ENCODE measurements at regions not wholly inside any gene's neighbourhood (a gene's known extent, or its start where the extent isn't known, plus 50 kb on each side); places are given as distances from the start of the nearest gene placed in this dataset.

DNA sequence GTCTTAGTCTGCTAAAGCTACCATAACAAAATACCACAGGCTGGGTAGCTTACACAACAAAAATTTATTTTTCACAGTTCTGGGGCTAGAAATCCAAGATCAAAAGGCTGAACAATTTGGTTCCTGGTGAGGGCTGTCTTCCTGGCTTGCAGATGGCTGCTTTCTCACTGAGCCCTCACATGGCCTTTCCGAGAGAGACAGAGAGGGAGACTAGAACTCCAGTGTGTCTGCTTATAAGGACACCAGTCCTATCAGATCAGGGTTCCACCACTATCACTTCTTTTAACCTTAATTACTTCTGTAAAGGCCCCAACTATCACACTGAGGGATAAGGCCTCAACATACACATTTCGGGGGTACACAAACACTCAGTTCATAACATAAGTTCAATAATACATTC lies 527.4 kb upstream of the VSTM2A start:
- BruUV-seq (replicated peaks), result no TSS peak
- 0% methylated on average over 2 of the region's 2 CpGs for WGBS (ENCODE audit: insufficient coverage, low coverage, missing lambda C conversion rate)

More for the DNA sequence above, 527.4 kb upstream of the VSTM2A start:
- H3K4me2 ChIP-seq (ENCODE audit: insufficient read depth, low read length), result no peak overlapping the region
- H3K4me1 ChIP-seq (replicated peaks in 1 of 2; ENCODE audit: control insufficient read depth in 2 of 2, insufficient read depth in 2 of 2, low read length in 2 of 2), result no peaks in the 10 kb centered on the region
- no peaks in the 10 kb centered on the region for H3K36me3 ChIP-seq (ENCODE audit: control insufficient read depth, insufficient read depth, low read length)
- POLR2A ChIA-PET, result no interaction called here
- H2AFZ ChIP-seq (ENCODE audit: low read depth, low read length), result no peak overlapping the region
- FAIRE-seq (no peak), ATAC-seq (no peak), DNase-seq (ENCODE audit: extremely low read depth in 1 of 4, low spot score in 3 of 4) (no peak)
- no peak overlapping the region for H3K4me3 ChIP-seq
- H4K20me1 ChIP-seq (replicated peaks; ENCODE audit: control insufficient read depth, insufficient read depth, low read length), result no peaks in the 10 kb centered on the region
- H3K27ac ChIP-seq (ENCODE audit: extremely low read depth, low read depth, low read length), result no peak overlapping the region
- intact Hi-C loops (cut with micrococcal nuclease), result no loop called here
- H3K9me1 ChIP-seq (ENCODE audit: control insufficient read depth, insufficient read depth, low read length), result no peaks in the 10 kb centered on the region
- in situ Hi-C loops (cut with MboI), result no loop called here
- H3K27me3 ChIP-seq (ENCODE audit: control insufficient read depth in 2 of 2, insufficient read depth in 2 of 2, low read length in 2 of 2), result no peaks in the 10 kb centered on the region
- CTCF ChIA-PET (ENCODE audit: low intra/inter-chr PET ratio), result interaction anchor here (0.7 kb wide), 1 partner anchor 554 kb away, joined by 3 read pairs; no protein-coding TSS in a partner anchor
- no peaks in the 10 kb centered on the region for H3K9me3 ChIP-seq (replicated peaks; ENCODE audit: control insufficient read depth, insufficient read depth, low read depth, low read length)
- TF ChIP-seq BCL6 (CRISPR knock-in tag; IDR thresholded peaks at IDR 0.05) (no peak), HNRNPLL (IDR thresholded peaks at IDR 0.05; ENCODE audit: low read depth, low read length, poor library complexity, severe bottlenecking) (no peak), ZNF384 (IDR thresholded peaks at IDR 0.05; ENCODE audit: low read depth, low read length) (no peak), PURB (CRISPR knock-in tag; IDR thresholded peaks at IDR 0.05; ENCODE audit: low read depth) (no peak), PML (IDR thresholded peaks at IDR 0.05; ENCODE audit: low read length) (no peak), NR2F6 (CRISPR knock-in tag; IDR thresholded peaks at IDR 0.05) (no peak), RAD51 (IDR thresholded peaks at IDR 0.05; ENCODE audit: borderline replicate concordance, low read depth) (no peak), ZNF274 (IDR thresholded peaks at IDR 0.05; ENCODE audit: borderline replicate concordance, low read depth, low read length) (no peak), ZNF75A (CRISPR knock-in tag; IDR thresholded peaks at IDR 0.05) (no peak), SNRNP70 (optimal IDR thresholded peaks at IDR 0.05; ENCODE audit: low read depth, low read length) (no peak), KDM5B (IDR thresholded peaks at IDR 0.05; ENCODE audit: insufficient replicate concordance, low read depth, low read length) (no peak)
- TF ChIP-seq, protein P1, sequence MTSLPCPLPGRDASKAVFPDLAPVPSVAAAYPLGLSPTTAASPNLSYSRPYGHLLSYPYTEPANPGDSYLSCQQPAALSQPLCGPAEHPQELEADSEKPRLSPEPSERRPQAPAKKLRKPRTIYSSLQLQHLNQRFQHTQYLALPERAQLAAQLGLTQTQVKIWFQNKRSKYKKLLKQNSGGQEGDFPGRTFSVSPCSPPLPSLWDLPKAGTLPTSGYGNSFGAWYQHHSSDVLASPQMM (CRISPR knock-in tag; IDR thresholded peaks at IDR 0.05), result no peak
- TF ChIP-seq, protein P2, sequence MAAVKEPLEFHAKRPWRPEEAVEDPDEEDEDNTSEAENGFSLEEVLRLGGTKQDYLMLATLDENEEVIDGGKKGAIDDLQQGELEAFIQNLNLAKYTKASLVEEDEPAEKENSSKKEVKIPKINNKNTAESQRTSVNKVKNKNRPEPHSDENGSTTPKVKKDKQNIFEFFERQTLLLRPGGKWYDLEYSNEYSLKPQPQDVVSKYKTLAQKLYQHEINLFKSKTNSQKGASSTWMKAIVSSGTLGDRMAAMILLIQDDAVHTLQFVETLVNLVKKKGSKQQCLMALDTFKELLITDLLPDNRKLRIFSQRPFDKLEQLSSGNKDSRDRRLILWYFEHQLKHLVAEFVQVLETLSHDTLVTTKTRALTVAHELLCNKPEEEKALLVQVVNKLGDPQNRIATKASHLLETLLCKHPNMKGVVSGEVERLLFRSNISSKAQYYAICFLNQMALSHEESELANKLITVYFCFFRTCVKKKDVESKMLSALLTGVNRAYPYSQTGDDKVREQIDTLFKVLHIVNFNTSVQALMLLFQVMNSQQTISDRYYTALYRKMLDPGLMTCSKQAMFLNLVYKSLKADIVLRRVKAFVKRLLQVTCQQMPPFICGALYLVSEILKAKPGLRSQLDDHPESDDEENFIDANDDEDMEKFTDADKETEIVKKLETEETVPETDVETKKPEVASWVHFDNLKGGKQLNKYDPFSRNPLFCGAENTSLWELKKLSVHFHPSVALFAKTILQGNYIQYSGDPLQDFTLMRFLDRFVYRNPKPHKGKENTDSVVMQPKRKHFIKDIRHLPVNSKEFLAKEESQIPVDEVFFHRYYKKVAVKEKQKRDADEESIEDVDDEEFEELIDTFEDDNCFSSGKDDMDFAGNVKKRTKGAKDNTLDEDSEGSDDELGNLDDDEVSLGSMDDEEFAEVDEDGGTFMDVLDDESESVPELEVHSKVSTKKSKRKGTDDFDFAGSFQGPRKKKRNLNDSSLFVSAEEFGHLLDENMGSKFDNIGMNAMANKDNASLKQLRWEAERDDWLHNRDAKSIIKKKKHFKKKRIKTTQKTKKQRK (IDR thresholded peaks at IDR 0.05; ENCODE audit: borderline replicate concordance, low read depth, low read length), result no peak
- TF ChIP-seq, protein P3, sequence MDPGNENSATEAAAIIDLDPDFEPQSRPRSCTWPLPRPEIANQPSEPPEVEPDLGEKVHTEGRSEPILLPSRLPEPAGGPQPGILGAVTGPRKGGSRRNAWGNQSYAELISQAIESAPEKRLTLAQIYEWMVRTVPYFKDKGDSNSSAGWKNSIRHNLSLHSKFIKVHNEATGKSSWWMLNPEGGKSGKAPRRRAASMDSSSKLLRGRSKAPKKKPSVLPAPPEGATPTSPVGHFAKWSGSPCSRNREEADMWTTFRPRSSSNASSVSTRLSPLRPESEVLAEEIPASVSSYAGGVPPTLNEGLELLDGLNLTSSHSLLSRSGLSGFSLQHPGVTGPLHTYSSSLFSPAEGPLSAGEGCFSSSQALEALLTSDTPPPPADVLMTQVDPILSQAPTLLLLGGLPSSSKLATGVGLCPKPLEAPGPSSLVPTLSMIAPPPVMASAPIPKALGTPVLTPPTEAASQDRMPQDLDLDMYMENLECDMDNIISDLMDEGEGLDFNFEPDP (CRISPR knock-in tag; IDR thresholded peaks at IDR 0.05), result no peak
- TF ChIP-seq, protein P4, sequence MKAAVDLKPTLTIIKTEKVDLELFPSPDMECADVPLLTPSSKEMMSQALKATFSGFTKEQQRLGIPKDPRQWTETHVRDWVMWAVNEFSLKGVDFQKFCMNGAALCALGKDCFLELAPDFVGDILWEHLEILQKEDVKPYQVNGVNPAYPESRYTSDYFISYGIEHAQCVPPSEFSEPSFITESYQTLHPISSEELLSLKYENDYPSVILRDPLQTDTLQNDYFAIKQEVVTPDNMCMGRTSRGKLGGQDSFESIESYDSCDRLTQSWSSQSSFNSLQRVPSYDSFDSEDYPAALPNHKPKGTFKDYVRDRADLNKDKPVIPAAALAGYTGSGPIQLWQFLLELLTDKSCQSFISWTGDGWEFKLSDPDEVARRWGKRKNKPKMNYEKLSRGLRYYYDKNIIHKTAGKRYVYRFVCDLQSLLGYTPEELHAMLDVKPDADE (conservative IDR thresholded peaks at IDR 0.05; ENCODE audit: control insufficient read depth, low read depth, low read length), result no peak
- TF ChIP-seq, protein P5, sequence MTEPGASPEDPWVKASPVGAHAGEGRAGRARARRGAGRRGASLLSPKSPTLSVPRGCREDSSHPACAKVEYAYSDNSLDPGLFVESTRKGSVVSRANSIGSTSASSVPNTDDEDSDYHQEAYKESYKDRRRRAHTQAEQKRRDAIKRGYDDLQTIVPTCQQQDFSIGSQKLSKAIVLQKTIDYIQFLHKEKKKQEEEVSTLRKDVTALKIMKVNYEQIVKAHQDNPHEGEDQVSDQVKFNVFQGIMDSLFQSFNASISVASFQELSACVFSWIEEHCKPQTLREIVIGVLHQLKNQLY (CRISPR knock-in tag; conservative IDR thresholded peaks at IDR 0.05), result no peak
- no peaks in the 10 kb centered on the region for H3K79me2 ChIP-seq (ENCODE audit: control insufficient read depth, insufficient read depth, low read length)
- no peak overlapping the region for H3K9ac ChIP-seq (ENCODE audit: insufficient read depth in 1 of 2, low read depth in 2 of 2, low read length in 2 of 2)
